Ascending aorta (tissue), 2 donors: ENCODE measurements at regions not wholly inside any gene's neighbourhood (a gene's known extent, or its start where the extent isn't known, plus 50 kb on each side); places are given as distances from the start of the nearest gene placed in this dataset.
A peak's percentile ranks its signal among the peaks of the same experiment; 100 is the strongest.

Experiments used
- DNase-seq, 2 donors: peaks; one replicate each; pipeline ENCODE4 v3.0.0-alpha.2; 2019; ENCODE audit warnings: low spot score in 2 of 2
- H3K27ac ChIP-seq, 2 donors: fragments of 200-600 bp; sonication (generic); one replicate each; pipeline ENCODE4 v1.5.1; 2016 to 2017; ENCODE audit warnings: mild to moderate bottlenecking in 1 of 2
- H3K27me3 ChIP-seq: fragments of 200-600 bp; sonication (generic); one replicate; pipeline ENCODE4 v1.5.1; 2017
- H3K36me3 ChIP-seq, 2 donors: fragments of 200-600 bp; sonication (generic); one replicate each; pipeline ENCODE4 v1.5.1; 2016
- H3K4me1 ChIP-seq, 2 donors: fragments of 200-600 bp; sonication (generic); one replicate each; pipeline ENCODE4 v1.5.1; 2016 to 2017; ENCODE audit warnings: mild to moderate bottlenecking in 1 of 2
- H3K4me3 ChIP-seq, 2 donors: fragments of 200-600 bp; sonication (generic); one replicate each; pipeline ENCODE4 v1.5.1; 2016 to 2017; ENCODE audit warnings: mild to moderate bottlenecking in 1 of 2
- H3K9me3 ChIP-seq, 2 donors: fragments of 200-600 bp; sonication (generic); one replicate each; pipeline ENCODE4 v1.5.1; 2016
- CTCF ChIP-seq, 3 experiments: fragments of 200-600 bp in 2 of 3; fragments of 450-650 bp in 1 of 3; sonication (generic) in 2 of 3; IDR thresholded peaks; one replicate each; pipeline ENCODE4 v1.5.1; 2016 to 2019; ENCODE audit warnings: antibody characterized with exemption in 3 of 3, mild to moderate bottlenecking in 1 of 3, moderate library complexity in 1 of 3
- intact Hi-C: fragments of 100-400 bp; cut with DNase I; formaldehyde crosslinking; loops from one replicate; pipeline ENCODE4 v1.15.1; 2023

- H3K27me3 ChIP-seq = no peaks in the 10 kb centered on the region
- intact Hi-C loops = no loop called here
- no peak for TF ChIP-seq CTCF (IDR thresholded peaks at IDR 0.05)
- H3K9me3 ChIP-seq = no peaks in the 10 kb centered on the region
- H3K36me3 ChIP-seq = no peaks in the 10 kb centered on the region
- H3K4me3 ChIP-seq = no peak overlapping the region
- H3K27ac ChIP-seq = peak overlapping the region; percentile 98 to 100
- H3K4me1 ChIP-seq = peaks cover 7 to 35% of the 10 kb centered on the region in 2 donors
- no peak for DNase-seq
These were observed 141.8 kb downstream of the C9orf50 start for GRCh38 chr9:129478961-129479630.

DNA sequence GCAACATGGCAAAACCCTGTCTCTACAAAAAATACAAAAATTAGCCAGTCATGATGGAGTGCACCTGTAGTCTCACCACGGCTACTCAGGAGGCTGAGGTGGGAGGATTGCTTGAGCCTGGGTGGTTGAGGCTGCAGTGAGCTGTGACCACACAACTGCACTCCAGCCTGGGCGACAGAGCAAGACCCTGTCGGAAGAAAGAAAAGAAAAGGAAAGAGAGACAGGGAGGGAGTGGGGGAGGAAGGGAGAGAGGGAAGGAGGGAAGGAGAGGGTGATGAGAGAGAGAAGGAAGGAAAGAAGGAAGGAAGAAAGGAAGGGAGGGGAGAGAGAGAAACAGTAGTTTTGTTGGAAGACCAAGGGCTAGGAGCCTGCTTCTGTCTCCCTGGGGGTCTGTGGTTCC, 142.4 kb downstream of the C9orf50 start:
- no peak for TF ChIP-seq CTCF (IDR thresholded peaks at IDR 0.05)
- intact Hi-C loops = no loop called here

GRCh38 chr9:129476821-129477611, 143.9 kb downstream of the C9orf50 start:
- Histone ChIP-seq H3K36me3 (no peaks in the 10 kb centered on the region), H3K27ac (peak overlapping the region; percentile 40 to 100), H3K9me3 (no peaks in the 10 kb centered on the region), H3K27me3 (no peaks in the 10 kb centered on the region), H3K4me1 (peaks cover 3 to 35% of the 10 kb centered on the region in 2 donors), H3K4me3 (no peak overlapping the region)
- intact Hi-C loops = no loop called here
- no peak for TF ChIP-seq CTCF (IDR thresholded peaks at IDR 0.05)
- no peak for DNase-seq

More for the DNA sequence above, 142.4 kb downstream of the C9orf50 start:
- H3K4me1 ChIP-seq = peaks cover 3 to 37% of the 10 kb centered on the region in 2 donors
- no peaks in the 10 kb centered on the region for H3K27me3 ChIP-seq
- no peak for DNase-seq
- H3K9me3 ChIP-seq = no peaks in the 10 kb centered on the region
- no peak overlapping the region for H3K4me3 ChIP-seq
- peak overlapping the region; percentile 98 to 100 for H3K27ac ChIP-seq
- H3K36me3 ChIP-seq = no peaks in the 10 kb centered on the region

DNA sequence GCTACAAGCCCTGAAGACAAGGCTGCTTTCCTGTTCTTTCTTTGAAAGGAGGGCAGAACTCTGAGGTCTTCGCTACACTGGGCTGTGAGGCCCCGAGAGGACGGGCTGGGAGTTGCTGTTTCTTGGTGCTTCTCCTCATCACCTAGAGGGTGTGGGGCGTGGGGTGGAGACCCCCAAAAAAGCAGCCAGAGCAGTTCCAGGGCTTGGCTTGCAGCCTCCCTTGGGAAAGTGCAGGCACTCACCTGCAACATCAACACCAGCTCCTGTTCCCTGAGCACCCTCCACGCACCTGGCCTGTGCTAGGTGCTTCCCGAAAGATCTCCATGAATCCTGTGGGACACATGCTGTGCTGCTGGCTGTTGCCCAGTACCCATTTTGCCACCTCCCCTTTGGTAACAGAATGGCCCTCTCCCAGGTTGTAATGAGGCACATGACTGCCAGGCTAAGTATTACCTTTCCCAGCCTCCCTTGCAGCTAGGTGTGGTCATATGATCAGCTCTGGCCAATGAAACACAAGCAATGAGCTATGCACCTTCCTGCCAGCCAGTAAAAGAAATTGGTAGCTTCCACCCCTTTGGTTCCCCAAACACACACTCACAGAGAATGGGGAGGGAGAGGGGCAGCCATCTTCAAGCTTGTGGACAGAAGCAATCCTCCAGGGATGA, 146.0 kb downstream of the C9orf50 start:
- Histone ChIP-seq H3K9me3 (no peaks in the 10 kb centered on the region), H3K27me3 (no peaks in the 10 kb centered on the region), H3K27ac (peak overlapping the region; percentile 55 to 60), H3K4me1 (peaks cover under 1 to 17% of the 10 kb centered on the region in 2 donors), H3K36me3 (no peaks in the 10 kb centered on the region), H3K4me3 (no peak overlapping the region)
- no peak for DNase-seq
- no peak for TF ChIP-seq CTCF (IDR thresholded peaks at IDR 0.05)
- intact Hi-C loops = no loop called here

DNA sequence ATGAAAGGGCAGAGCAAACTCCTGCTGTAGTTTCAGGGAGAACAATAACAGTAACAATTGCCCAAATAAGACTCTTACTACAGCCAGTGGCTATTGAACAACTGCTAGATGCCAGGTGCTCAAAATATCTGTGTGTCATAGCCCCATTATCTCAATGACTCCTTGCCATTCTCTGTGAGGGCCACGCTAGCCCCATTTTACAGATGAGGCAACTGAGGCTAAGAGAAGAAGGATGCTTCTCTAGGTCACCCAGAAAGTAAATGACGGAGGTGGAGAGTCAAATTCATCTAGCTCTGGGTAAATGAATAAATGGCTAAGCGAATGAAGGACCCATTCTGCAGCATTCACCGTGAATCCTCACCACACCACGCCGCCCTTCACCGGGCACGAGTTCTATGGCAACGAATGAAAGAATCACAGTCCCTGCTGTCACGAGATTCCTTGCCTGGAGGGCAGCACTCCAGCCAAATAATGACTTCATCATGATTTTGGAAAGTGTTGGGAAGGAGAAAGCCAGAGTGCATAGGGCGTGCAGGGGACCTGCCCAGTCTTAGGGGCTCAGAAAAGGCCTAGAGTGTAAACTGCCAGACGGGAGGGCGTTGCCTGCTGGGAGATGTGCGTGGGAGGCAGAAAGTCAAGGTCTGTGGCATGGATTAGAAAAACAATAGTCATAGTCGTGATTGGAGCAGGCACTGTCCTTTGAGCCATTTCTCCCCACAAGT, 147.2 kb downstream of the C9orf50 start:
- intact Hi-C loops = no loop called here
- H3K36me3 ChIP-seq = no peaks in the 10 kb centered on the region
- DNase-seq = peak in 1 of 2 donors; percentile 85
- H3K4me1 ChIP-seq = peaks cover 0 to 13% of the 10 kb centered on the region in 2 donors
- H3K27me3 ChIP-seq = no peaks in the 10 kb centered on the region
- no peak for TF ChIP-seq CTCF (IDR thresholded peaks at IDR 0.05)
- H3K27ac ChIP-seq = peak overlapping the region; percentile 55 to 60
- H3K4me3 ChIP-seq = no peak overlapping the region
- no peaks in the 10 kb centered on the region for H3K9me3 ChIP-seq
